AG09309 (cell line): ENCODE measurements at regions not wholly inside any gene's neighbourhood (a gene's known extent, or its start where the extent isn't known, plus 50 kb on each side); places are given as distances from the start of the nearest gene placed in this dataset.

Source experiments
- DNase-seq: peaks from one replicate; pipeline ENCODE4 v3.0.0-alpha.2; 2010; ENCODE audit warnings: low read depth
- H3K4me3 ChIP-seq: 2 replicates; pipeline ENCODE4 v1.5.1; 2011; ENCODE audit warnings: mild to moderate bottlenecking, low read depth, low read length, moderate library complexity; ENCODE audit not compliant: control insufficient read depth
- CTCF ChIP-seq: IDR thresholded peaks from 2 replicates; pipeline ENCODE4 v1.5.1; 2011; ENCODE audit warnings: mild to moderate bottlenecking, low read depth, low read length, inconsistent platforms; ENCODE audit not compliant: insufficient read depth, control insufficient read depth; ENCODE audit errors: missing control alignments

GRCh38 chr3:41097896-41098496 lies 101.3 kb upstream of the CTNNB1 start:
- no peak overlapping the region for H3K4me3 ChIP-seq
- TF ChIP-seq CTCF = no peak
- no peak for DNase-seq

GRCh38 chr3:41101231-41101630 lies 98.1 kb upstream of the CTNNB1 start:
- H3K4me3 ChIP-seq = no peak overlapping the region
- TF ChIP-seq CTCF = no peak
- no peak for DNase-seq

- TF ChIP-seq CTCF = no peak
- no peak overlapping the region for H3K4me3 ChIP-seq
- no peak for DNase-seq
These were observed 97.2 kb upstream of the CTNNB1 start for GRCh38 chr3:41102053-41102556.

- no peak overlapping the region for H3K4me3 ChIP-seq
- no peak for DNase-seq
- no peak for TF ChIP-seq CTCF
These were observed 96.6 kb upstream of the CTNNB1 start for GRCh38 chr3:41102750-41103149.

GRCh38 chr3:41103200-41103599 lies 96.1 kb upstream of the CTNNB1 start:
- no peak overlapping the region for H3K4me3 ChIP-seq
- DNase-seq = no peak
- no peak for TF ChIP-seq CTCF

- no peak for TF ChIP-seq CTCF
- no peak for DNase-seq
These were observed 95.2 kb upstream of the CTNNB1 start for GRCh38 chr3:41104147-41104546.

More at GRCh38 chr3:41104147-41104546, 95.2 kb upstream of the CTNNB1 start:
- no peak overlapping the region for H3K4me3 ChIP-seq
